HepG2 (cell line): ENCODE measurements at regions not wholly inside any gene's neighbourhood (a gene's known extent, or its start where the extent isn't known, plus 50 kb on each side); places are given as distances from the start of the nearest gene placed in this dataset.

Experiments
- BHLHE40 ChIP-seq: IDR thresholded peaks from 2 replicates; pipeline ENCODE4 v1.6.1; 2011; ENCODE audit warnings: low read length, improper control_type of control experiment
- FOXM1 ChIP-seq: sonication (generic); formaldehyde crosslinking; IDR thresholded peaks from 2 replicates; pipeline ENCODE4 v1.5.0; 2020; ENCODE audit warnings: missing genetic modification reagents
- KLF9 ChIP-seq: IDR thresholded peaks from 2 replicates; pipeline ENCODE4 v1.6.1; 2016; ENCODE audit warnings: low read depth
- MTERF4 ChIP-seq: sonication (generic); formaldehyde crosslinking; IDR thresholded peaks from 2 replicates; pipeline ENCODE4 v1.8.0; 2023; ENCODE audit warnings: mild to moderate bottlenecking, missing genetic modification reagents
- PCBP1 ChIP-seq: fragments of 200-400 bp; formaldehyde crosslinking; IDR thresholded peaks from 2 replicates; pipeline ENCODE4 v1.6.1; 2017; ENCODE audit warnings: mild to moderate bottlenecking, low read depth, low read length, borderline replicate concordance
- POLR2AphosphoS2 ChIP-seq: IDR thresholded peaks from 2 replicates; pipeline ENCODE4 v1.6.1; 2011; ENCODE audit warnings: low read depth, low read length, improper control_type of control experiment
- SRY ChIP-seq: sonication (generic); formaldehyde crosslinking; IDR thresholded peaks from 2 replicates; pipeline ENCODE4 v1.8.0; 2022; ENCODE audit warnings: mild to moderate bottlenecking, missing genetic modification reagents
- TCF7L2 ChIP-seq: IDR thresholded peaks from 2 replicates; pipeline ENCODE4 v1.6.1; 2011; ENCODE audit warnings: mild to moderate bottlenecking, low read depth, low read length, moderate library complexity
- TEAD2 ChIP-seq: sonication (generic); formaldehyde crosslinking; IDR thresholded peaks from 2 replicates; pipeline ENCODE4 v1.9.0; 2021; ENCODE audit warnings: missing genetic modification reagents
- ZFX ChIP-seq: sonication (generic); formaldehyde crosslinking; IDR thresholded peaks from 2 replicates; pipeline ENCODE4 v1.4.0; 2020; ENCODE audit warnings: mild to moderate bottlenecking, low read depth, missing genetic modification reagents, moderate library complexity
- ZZZ3 ChIP-seq: sonication (generic); formaldehyde crosslinking; IDR thresholded peaks from 2 replicates; pipeline ENCODE4 v1.4.0; 2020; ENCODE audit warnings: missing genetic modification reagents, mild to moderate bottlenecking, borderline replicate concordance
- TF ChIP-seq, protein P1 (sequence below): sonication (generic); formaldehyde crosslinking; IDR thresholded peaks from 2 replicates; pipeline ENCODE4 v1.5.0; 2020; ENCODE audit warnings: mild to moderate bottlenecking, missing genetic modification reagents, moderate library complexity
- TF ChIP-seq, protein P2 (sequence below): sonication (generic); formaldehyde crosslinking; IDR thresholded peaks from 2 replicates; pipeline ENCODE4 v1.8.0; 2022; ENCODE audit warnings: mild to moderate bottlenecking, missing genetic modification reagents, moderate library complexity

DNA sequence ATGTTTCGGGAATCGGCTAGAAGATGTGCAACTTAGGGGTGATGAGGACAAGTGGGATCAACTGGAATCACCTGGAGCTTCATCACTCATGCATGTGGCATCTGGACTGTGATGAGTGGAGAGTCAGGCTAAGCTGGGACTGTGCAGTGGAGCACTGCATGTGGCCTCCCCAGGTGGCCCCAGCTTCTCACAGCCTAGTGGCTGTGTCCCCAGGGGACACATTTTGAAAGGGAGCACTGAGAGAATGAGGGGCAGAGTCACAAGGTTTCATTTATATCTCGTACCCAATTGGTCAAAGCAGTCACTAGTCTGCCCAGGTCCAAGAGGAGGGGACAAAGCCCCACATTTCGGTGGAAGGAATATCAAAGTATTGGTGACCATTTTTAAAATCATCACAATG lies 54.8 kb upstream of the TCF7L2 start:
- TF ChIP-seq FOXM1 (CRISPR knock-in tag) (no peak), SRY (no peak), MTERF4 (CRISPR knock-in tag) (no peak), ZZZ3 (CRISPR knock-in tag) (no peak), ZFX (no peak), BHLHE40 (no peak), PCBP1 (no peak), TEAD2 (CRISPR knock-in tag) (no peak), TCF7L2 (no peak), POLR2AphosphoS2 (no peak), KLF9 (CRISPR knock-in tag) (no peak)
- TF ChIP-seq, protein P1, sequence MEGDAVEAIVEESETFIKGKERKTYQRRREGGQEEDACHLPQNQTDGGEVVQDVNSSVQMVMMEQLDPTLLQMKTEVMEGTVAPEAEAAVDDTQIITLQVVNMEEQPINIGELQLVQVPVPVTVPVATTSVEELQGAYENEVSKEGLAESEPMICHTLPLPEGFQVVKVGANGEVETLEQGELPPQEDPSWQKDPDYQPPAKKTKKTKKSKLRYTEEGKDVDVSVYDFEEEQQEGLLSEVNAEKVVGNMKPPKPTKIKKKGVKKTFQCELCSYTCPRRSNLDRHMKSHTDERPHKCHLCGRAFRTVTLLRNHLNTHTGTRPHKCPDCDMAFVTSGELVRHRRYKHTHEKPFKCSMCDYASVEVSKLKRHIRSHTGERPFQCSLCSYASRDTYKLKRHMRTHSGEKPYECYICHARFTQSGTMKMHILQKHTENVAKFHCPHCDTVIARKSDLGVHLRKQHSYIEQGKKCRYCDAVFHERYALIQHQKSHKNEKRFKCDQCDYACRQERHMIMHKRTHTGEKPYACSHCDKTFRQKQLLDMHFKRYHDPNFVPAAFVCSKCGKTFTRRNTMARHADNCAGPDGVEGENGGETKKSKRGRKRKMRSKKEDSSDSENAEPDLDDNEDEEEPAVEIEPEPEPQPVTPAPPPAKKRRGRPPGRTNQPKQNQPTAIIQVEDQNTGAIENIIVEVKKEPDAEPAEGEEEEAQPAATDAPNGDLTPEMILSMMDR: no peak
- TF ChIP-seq, protein P2, sequence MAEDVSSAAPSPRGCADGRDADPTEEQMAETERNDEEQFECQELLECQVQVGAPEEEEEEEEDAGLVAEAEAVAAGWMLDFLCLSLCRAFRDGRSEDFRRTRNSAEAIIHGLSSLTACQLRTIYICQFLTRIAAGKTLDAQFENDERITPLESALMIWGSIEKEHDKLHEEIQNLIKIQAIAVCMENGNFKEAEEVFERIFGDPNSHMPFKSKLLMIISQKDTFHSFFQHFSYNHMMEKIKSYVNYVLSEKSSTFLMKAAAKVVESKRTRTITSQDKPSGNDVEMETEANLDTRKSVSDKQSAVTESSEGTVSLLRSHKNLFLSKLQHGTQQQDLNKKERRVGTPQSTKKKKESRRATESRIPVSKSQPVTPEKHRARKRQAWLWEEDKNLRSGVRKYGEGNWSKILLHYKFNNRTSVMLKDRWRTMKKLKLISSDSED (CRISPR knock-in tag): no peak
